Caco-2 (cell line): ENCODE measurements at regions not wholly inside any gene's neighbourhood (a gene's known extent, or its start where the extent isn't known, plus 50 kb on each side); places are given as distances from the start of the nearest gene placed in this dataset.

Source experiments
- BruUV-seq: library from RNA; stranded (reverse); fragments of 400-500 nt; replicated peaks from 2 replicates; lab custom pipeline; 2021; lab: Mats Ljungman, UMichigan
- CTCF ChIA-PET: fragments of 300-600 bp; sonication (Branson Sonifier 250); formaldehyde crosslinking; loops from one replicate; lab custom pipeline; 2022; ENCODE audit warnings: antibody characterized with exemption; lab: Charles Lee
- POLR2A ChIA-PET: fragments of 300-600 bp; sonication (Branson Sonifier 250); formaldehyde crosslinking; loops from one replicate; lab custom pipeline; 2022; ENCODE audit warnings: antibody characterized with exemption; lab: Charles Lee
- DNase-seq, 2 experiments: peaks; one replicate each; pipeline versions ENCODE4 v3.0.0 to v3.0.0-alpha.2; 2020 to 2022
- H3K27me3 ChIP-seq: replicated peaks from 2 replicates; pipeline ENCODE4 v1.6.0; 2011; ENCODE audit warnings: low read length; ENCODE audit not compliant: control insufficient read depth, insufficient read depth
- H3K36me3 ChIP-seq: 2 replicates; pipeline ENCODE4 v1.5.1; 2011; ENCODE audit warnings: low read length; ENCODE audit not compliant: control insufficient read depth, insufficient read depth
- H3K4me1 ChIP-seq: fragments of 250-450 bp; sonication (Bioruptor Pico); 2 replicates; pipeline ENCODE4 v1.5.1; 2020; ENCODE audit warnings: mild to moderate bottlenecking
- H3K4me3 ChIP-seq: 2 replicates; pipeline ENCODE4 v1.5.1; 2011; ENCODE audit warnings: low read depth, mild to moderate bottlenecking, control low read depth, low read length
- H3K9me3 ChIP-seq: fragments of 250-450 bp; sonication (Bioruptor Pico); 2 replicates; pipeline ENCODE4 v1.5.1; 2020; ENCODE audit warnings: mild to moderate bottlenecking, moderate library complexity
- H3K27ac Mint-ChIP-seq: one replicate; pipeline ENCODE4 v1.8.0; 2022; ENCODE audit warnings: mixed read lengths; ENCODE audit not compliant: unreplicated experiment
- H3K27me3 Mint-ChIP-seq: one replicate; pipeline ENCODE4 v1.8.0; 2022; ENCODE audit warnings: mixed read lengths; ENCODE audit not compliant: insufficient read depth, unreplicated experiment
- H3K36me3 Mint-ChIP-seq: one replicate; pipeline ENCODE4 v1.8.0; 2022; ENCODE audit warnings: mild to moderate bottlenecking, mixed read lengths; ENCODE audit not compliant: insufficient read depth, unreplicated experiment
- H3K4me1 Mint-ChIP-seq: one replicate; pipeline ENCODE4 v1.8.0; 2022; ENCODE audit warnings: low read depth, mixed read lengths; ENCODE audit not compliant: unreplicated experiment
- H3K4me3 Mint-ChIP-seq: one replicate; pipeline ENCODE4 v1.8.0; 2022; ENCODE audit warnings: mild to moderate bottlenecking, moderate library complexity, mixed read lengths; ENCODE audit not compliant: unreplicated experiment
- H3K9me3 Mint-ChIP-seq: one replicate; pipeline ENCODE4 v1.8.0; 2022; ENCODE audit warnings: mixed read lengths; ENCODE audit not compliant: unreplicated experiment
- CTCF ChIP-seq, 2 experiments: fragments of 200-600 bp in 1 of 2; IDR thresholded peaks; 1 replicate in 1 of 2; 2 replicates in 1 of 2; pipeline versions ENCODE4 v1.5.1 to v1.8.0; 2011 to 2022; ENCODE audit warnings: antibody characterized with exemption in 1 of 2, control low read depth in 1 of 2, inconsistent platforms in 1 of 2, low read depth in 1 of 2, low read length in 1 of 2, mild to moderate bottlenecking in 1 of 2, moderate library complexity in 1 of 2; ENCODE audit not compliant: insufficient read depth in 1 of 2, severe bottlenecking in 1 of 2, unreplicated experiment in 1 of 2
- intact Hi-C: fragments of 100-400 bp; cut with micrococcal nuclease; formaldehyde crosslinking; loops from one replicate; pipeline ENCODE4 v1.10.0; 2022; ENCODE audit not compliant: unreplicated experiment

DNA sequence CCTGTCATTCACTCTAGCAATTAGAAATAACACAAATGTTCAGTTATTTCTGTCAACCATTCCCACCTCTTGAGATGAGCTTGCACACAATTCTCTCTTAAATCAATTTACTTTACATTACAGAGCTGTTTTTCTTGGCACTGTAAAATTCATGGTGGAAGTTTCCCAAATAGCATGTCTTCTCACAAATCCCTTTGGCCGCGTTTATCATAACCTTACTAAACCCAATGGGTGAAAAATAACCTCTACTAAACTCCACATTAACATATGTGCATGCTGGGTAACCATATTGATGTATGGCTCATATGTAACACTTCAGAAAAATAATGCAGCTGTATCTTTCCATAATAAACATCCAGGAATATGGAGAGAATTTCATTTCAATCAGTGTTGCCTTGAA is 75.5 kb upstream of the SULT1C3 start:
- ChIA-PET POLR2A (no interaction called here), CTCF (no interaction called here)
- H3K4me3 ChIP-seq: no peak overlapping the region
- Mint-ChIP-seq H3K36me3 (no peaks in the 10 kb centered on the region), H3K9me3 (no peaks in the 10 kb centered on the region), H3K4me3 (no peak overlapping the region), H3K4me1 (no peaks in the 10 kb centered on the region), H3K27me3 (peaks cover 5% of the 10 kb centered on the region), H3K27ac (no peak overlapping the region)
- no peaks in the 10 kb centered on the region for H3K4me1 ChIP-seq
- no peaks in the 10 kb centered on the region for H3K36me3 ChIP-seq
- no peaks in the 10 kb centered on the region for H3K9me3 ChIP-seq
- BruUV-seq: no TSS peak
- no peak for TF ChIP-seq CTCF (IDR thresholded peaks at IDR 0.05; ENCODE audit: insufficient read depth in 1 of 2, low read depth in 1 of 2, low read length in 1 of 2, severe bottlenecking in 1 of 2, unreplicated experiment in 1 of 2)
- intact Hi-C loops: no loop called here
- H3K27me3 ChIP-seq: no peaks in the 10 kb centered on the region; the same call in 1 of the 2 replicates
- no peak for DNase-seq

DNA sequence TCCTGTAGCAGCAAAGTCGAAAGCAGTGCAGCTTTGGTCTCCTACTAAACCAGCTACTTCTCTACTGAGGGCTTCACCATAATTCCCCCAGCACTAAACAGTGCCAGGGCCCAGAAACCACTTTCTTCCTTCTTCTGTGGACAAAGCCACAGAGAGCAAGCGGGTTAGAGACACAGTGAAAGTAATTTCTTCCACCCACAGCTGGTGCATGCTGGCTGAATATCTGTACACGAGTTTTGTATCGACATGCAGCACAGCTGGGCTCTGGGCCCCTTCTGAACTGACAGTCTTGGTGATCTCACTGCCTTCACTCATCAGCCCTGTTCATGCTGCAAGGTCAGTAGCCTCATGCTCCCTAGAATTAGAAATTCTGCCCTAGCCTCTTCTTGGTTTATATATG is 74.0 kb upstream of the SULT1C3 start:
- intact Hi-C loops: no loop called here
- H3K9me3 Mint-ChIP-seq: no peaks in the 10 kb centered on the region
- no peak overlapping the region for H3K27ac Mint-ChIP-seq
- no peak overlapping the region for H3K4me3 ChIP-seq
- BruUV-seq: no TSS peak
- no peaks in the 10 kb centered on the region for H3K36me3 Mint-ChIP-seq
- H3K4me1 ChIP-seq: no peaks in the 10 kb centered on the region
- no peak for TF ChIP-seq CTCF (IDR thresholded peaks at IDR 0.05; ENCODE audit: insufficient read depth in 1 of 2, low read depth in 1 of 2, low read length in 1 of 2, severe bottlenecking in 1 of 2, unreplicated experiment in 1 of 2)
- ChIA-PET CTCF (interaction anchor here (0.5 to 0.6 kb wide), 2 partner anchors 36 to 250 kb away, joined by 3 to 5 read pairs; no protein-coding TSS in a partner anchor), POLR2A (no interaction called here)
- no peak overlapping the region for H3K4me3 Mint-ChIP-seq
- H3K36me3 ChIP-seq: no peaks in the 10 kb centered on the region
- H3K27me3 ChIP-seq: no peaks in the 10 kb centered on the region; the same call in 1 of the 2 replicates
- no peaks in the 10 kb centered on the region for H3K9me3 ChIP-seq
- DNase-seq: no peak
- no peaks in the 10 kb centered on the region for H3K4me1 Mint-ChIP-seq
- peaks cover 5% of the 10 kb centered on the region for H3K27me3 Mint-ChIP-seq

GRCh38 chr2:108167699-108168098 is 72.1 kb upstream of the SULT1C3 start:
- CTCF ChIA-PET: no interaction called here
- POLR2A ChIA-PET: no interaction called here
- no peak overlapping the region for H3K4me3 ChIP-seq
- intact Hi-C loops: no loop called here
- Mint-ChIP-seq H3K27me3 (peaks cover 5% of the 10 kb centered on the region), H3K4me3 (no peak overlapping the region), H3K36me3 (no peaks in the 10 kb centered on the region), H3K27ac (no peak overlapping the region), H3K9me3 (no peaks in the 10 kb centered on the region), H3K4me1 (no peaks in the 10 kb centered on the region)
- no peaks in the 10 kb centered on the region; the same call in 1 of the 2 replicates for H3K27me3 ChIP-seq
- no peaks in the 10 kb centered on the region for H3K4me1 ChIP-seq
- no peak for DNase-seq
- BruUV-seq: no TSS peak
- no peak for TF ChIP-seq CTCF (IDR thresholded peaks at IDR 0.05; ENCODE audit: insufficient read depth in 1 of 2, low read depth in 1 of 2, low read length in 1 of 2, severe bottlenecking in 1 of 2, unreplicated experiment in 1 of 2)
- H3K36me3 ChIP-seq: no peaks in the 10 kb centered on the region
- no peaks in the 10 kb centered on the region for H3K9me3 ChIP-seq
